ENCODE measurements at regions not wholly inside any gene's neighbourhood (a gene's known extent, or its start where the extent isn't known, plus 50 kb on each side); places are given as distances from the start of the nearest gene placed in this dataset.

- no peak overlapping the region for H3K27ac ChIP-seq
- TF ChIP-seq ZFX (IDR thresholded peaks at IDR 0.05; ENCODE audit: borderline replicate concordance), result no peak
- TF ChIP-seq CTCF (IDR thresholded peaks at IDR 0.05), result no peak
These were observed 189.0 kb upstream of the DYRK2 start for GRCh38 chr12:67459578-67459977.

- H3K27ac ChIP-seq, result no peak overlapping the region
- TF ChIP-seq CTCF (IDR thresholded peaks at IDR 0.05) (no peak), ZFX (IDR thresholded peaks at IDR 0.05; ENCODE audit: borderline replicate concordance) (no peak)
These were observed 188.2 kb upstream of the DYRK2 start for GRCh38 chr12:67460388-67460787.

GRCh38 chr12:67468549-67469245 is 179.8 kb upstream of the DYRK2 start:
- no peak overlapping the region for H3K27ac ChIP-seq
- TF ChIP-seq ZFX (IDR thresholded peaks at IDR 0.05; ENCODE audit: borderline replicate concordance), result no peak
- TF ChIP-seq CTCF (IDR thresholded peaks at IDR 0.05), result no peak

- TF ChIP-seq CTCF (IDR thresholded peaks at IDR 0.05) (no peak), ZFX (IDR thresholded peaks at IDR 0.05; ENCODE audit: borderline replicate concordance) (no peak)
- no peak overlapping the region for H3K27ac ChIP-seq
These were observed 178.9 kb upstream of the DYRK2 start for GRCh38 chr12:67469666-67470065.

- H3K27ac ChIP-seq, result no peak overlapping the region
- TF ChIP-seq ZFX (IDR thresholded peaks at IDR 0.05; ENCODE audit: borderline replicate concordance) (no peak), CTCF (IDR thresholded peaks at IDR 0.05) (no peak)
These were observed 176.7 kb upstream of the DYRK2 start for GRCh38 chr12:67471810-67472209.

GRCh38 chr12:67472539-67472938 is 176.0 kb upstream of the DYRK2 start:
- TF ChIP-seq ZFX (IDR thresholded peaks at IDR 0.05; ENCODE audit: borderline replicate concordance) (no peak), CTCF (IDR thresholded peaks at IDR 0.05) (no peak)
- no peak overlapping the region for H3K27ac ChIP-seq

GRCh38 chr12:67474934-67475620 is 173.5 kb upstream of the DYRK2 start:
- TF ChIP-seq CTCF (IDR thresholded peaks at IDR 0.05) (no peak), ZFX (IDR thresholded peaks at IDR 0.05; ENCODE audit: borderline replicate concordance) (no peak)
- H3K27ac ChIP-seq, result no peak overlapping the region

All from 22Rv1 (cell line).